ENCODE measurements at regions not wholly inside any gene's neighbourhood (a gene's known extent, or its start where the extent isn't known, plus 50 kb on each side); places are given as distances from the start of the nearest gene placed in this dataset.
"Not testable (repeated sequence)": the region's sequence is repeated elsewhere in the genome, so short reads cannot be mapped to it uniquely, and the experiment has no call there.

DNA sequence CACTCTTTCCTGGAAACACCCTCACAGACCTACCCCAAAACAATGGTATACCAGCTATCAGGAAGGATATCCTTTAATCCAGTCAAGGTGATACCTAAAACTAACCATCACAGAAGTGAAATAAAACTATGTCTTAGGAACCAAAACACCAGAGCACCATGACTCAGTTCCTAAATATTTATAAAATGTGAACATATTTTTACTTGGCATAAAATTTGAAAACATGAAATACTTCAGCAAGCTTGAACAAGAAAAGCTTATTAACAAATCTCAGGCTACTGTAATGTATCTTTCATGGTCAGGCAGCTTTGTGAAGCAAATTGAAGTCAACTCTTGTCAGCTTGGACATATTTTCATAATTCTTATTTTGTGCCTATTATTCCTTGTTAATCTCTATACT, 440.8 kb upstream of the CDH20 start:
- H3K36me3 Mint-ChIP-seq (ENCODE audit: low read depth) = no peaks in the 10 kb centered on the region
- H3K27me3 Mint-ChIP-seq = no peaks in the 10 kb centered on the region

DNA sequence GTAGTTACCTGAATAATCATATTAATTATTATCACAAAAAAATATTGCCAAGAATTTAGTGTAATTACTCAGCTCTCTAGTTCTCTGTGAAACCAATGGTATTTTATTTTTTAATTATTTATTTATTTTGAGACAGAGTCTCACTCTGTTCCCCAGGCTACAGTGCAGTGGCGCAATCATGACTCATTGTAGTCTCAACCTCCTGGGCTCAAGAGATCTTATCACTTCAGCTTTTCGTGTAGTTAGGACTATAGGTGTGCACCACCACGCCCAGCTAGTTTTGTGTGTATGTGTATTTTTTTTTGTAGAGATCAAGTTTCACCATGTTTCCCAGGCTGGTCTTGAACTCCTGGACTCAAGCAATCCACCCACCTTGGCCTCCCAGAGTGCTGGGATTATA, 440.4 kb upstream of the CDH20 start:
- no peak overlapping the region for H3K27ac Mint-ChIP-seq
- H3K4me1 Mint-ChIP-seq = no peaks in the 10 kb centered on the region
- no peaks in the 10 kb centered on the region for H3K36me3 Mint-ChIP-seq (ENCODE audit: low read depth)
- H3K27me3 Mint-ChIP-seq = no peaks in the 10 kb centered on the region
- H3K9me3 Mint-ChIP-seq = peaks cover 6% of the 10 kb centered on the region
- H3K4me3 Mint-ChIP-seq = no peak overlapping the region
- no peak for ATAC-seq (replicated peaks)

More for the DNA sequence above, 440.8 kb upstream of the CDH20 start:
- Mint-ChIP-seq H3K4me3 (no peak overlapping the region), H3K27ac (no peak overlapping the region), H3K4me1 (no peaks in the 10 kb centered on the region), H3K9me3 (peaks cover 8% of the 10 kb centered on the region)
- no peak for ATAC-seq (replicated peaks)

DNA sequence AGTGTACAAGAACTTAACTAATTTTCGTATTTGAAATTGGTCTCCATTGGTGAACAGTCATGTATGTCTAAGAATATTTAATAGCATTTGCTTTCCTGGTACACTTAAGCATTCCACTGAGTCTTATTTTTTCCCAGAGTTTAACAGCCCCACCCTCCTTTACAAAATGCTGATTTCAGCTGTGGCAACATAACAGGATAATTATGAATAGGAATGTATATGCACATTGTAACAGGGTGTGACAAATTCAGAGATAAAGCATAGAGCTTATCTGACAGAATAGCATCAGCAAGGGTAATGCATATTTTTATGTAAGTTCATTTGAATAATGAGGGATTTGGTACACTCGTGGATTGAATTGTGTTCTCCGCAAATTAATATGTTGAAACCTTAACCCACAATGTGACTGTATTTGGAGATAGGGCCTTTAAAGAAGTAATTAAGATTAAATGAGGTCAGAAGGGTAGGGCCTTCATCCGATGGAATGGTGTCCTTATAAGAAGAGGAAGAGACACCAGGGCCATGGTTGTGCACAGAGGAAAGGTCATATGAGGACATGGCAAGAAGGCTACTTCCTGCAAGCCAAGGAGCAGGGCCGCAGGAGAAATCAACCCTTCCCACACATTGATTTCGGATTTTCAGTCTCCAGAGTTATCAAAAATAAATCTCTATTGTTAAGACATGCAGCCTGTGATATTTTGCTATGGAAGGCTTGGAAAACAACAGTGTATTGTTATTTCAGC, 439.7 kb upstream of the CDH20 start:
- peaks cover 5% of the 10 kb centered on the region for H3K9me3 Mint-ChIP-seq
- no peak for ATAC-seq (replicated peaks)
- no peaks in the 10 kb centered on the region for H3K27me3 Mint-ChIP-seq
- no peak overlapping the region for H3K4me3 Mint-ChIP-seq
- H3K36me3 Mint-ChIP-seq (ENCODE audit: low read depth) = no peaks in the 10 kb centered on the region
- H3K4me1 Mint-ChIP-seq = no peaks in the 10 kb centered on the region
- H3K27ac Mint-ChIP-seq = no peak overlapping the region

DNA sequence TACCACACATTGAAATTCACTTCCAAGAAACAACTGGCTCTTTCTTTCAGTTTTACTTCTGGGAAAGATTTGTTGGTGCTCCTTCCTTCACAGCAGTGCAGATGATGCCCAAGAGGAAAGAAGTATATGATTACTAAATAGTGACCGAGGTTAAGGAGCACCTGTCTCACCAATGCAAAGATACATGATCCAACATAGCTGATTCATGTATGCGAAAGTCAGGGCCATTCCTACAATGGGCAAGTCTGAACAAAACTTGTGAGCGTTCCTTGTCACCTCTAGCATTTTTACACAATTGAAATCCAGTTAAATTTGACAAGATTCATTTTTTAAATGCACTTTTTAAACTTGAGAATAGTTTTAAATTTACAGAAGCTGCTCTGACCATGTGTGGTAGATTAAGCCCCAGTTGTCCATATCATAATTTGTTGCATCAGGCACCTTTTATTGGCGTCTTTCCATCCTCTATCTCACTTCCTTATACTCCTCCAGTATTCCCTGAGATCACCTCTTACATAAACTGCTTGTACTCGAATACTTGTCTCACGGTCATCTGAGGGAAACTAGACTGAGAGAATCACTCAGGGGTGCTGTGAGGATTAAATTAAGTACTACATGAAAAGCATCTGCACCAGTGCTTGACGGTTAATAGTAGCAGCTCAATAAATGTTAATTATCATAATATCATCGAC, 438.8 kb upstream of the CDH20 start:
- H3K27ac Mint-ChIP-seq = no peak overlapping the region
- no peaks in the 10 kb centered on the region for H3K4me1 Mint-ChIP-seq
- H3K9me3 Mint-ChIP-seq = peaks cover 5% of the 10 kb centered on the region
- H3K27me3 Mint-ChIP-seq = no peaks in the 10 kb centered on the region
- H3K36me3 Mint-ChIP-seq (ENCODE audit: low read depth) = no peaks in the 10 kb centered on the region
- H3K4me3 Mint-ChIP-seq = no peak overlapping the region
- ATAC-seq (replicated peaks) = no peak

DNA sequence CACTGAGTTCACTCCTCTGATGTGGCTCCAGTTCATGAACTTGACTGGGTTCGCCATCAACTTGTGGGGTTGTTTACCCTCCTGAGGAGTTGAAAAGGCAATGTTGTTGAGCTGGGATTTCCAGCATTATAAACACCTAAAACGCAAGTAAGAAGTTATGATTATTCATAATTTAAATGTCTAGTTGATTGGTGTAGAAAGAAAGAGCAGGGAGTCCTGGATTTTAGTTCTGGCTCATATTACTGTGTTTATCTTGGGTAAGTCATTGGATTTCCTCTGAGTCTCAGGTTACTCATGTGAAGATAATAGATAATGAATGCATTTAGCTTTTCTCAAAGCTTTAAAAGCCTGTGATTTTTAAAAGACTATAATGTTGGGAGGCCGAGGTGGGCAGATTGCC, 438.0 kb upstream of the CDH20 start:
- Mint-ChIP-seq H3K36me3 (ENCODE audit: low read depth) (no peaks in the 10 kb centered on the region), H3K27me3 (no peaks in the 10 kb centered on the region), H3K27ac (no peak overlapping the region), H3K4me1 (no peaks in the 10 kb centered on the region), H3K4me3 (no peak overlapping the region), H3K9me3 (peaks cover 5% of the 10 kb centered on the region)
- ATAC-seq (replicated peaks) = no peak

DNA sequence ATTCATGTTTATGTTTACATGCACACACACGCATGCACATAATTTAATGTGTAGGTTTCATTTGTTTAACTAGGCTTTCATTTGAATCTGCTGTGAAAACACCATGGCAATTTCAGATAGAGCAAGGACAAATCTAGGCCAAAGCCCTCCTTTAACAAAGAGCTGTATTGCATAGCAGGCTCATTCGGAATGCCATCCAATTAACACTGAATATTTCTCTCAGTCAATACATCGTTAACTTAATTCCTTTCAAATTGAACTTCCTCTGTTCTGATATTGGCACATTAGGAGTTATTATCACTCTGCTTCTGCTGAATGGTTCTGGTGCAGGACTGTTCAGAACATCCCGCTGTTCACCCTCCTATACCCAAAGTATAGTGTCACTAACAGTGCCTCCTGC, 435.1 kb upstream of the CDH20 start:
- H3K36me3 Mint-ChIP-seq (ENCODE audit: low read depth) = no peaks in the 10 kb centered on the region
- H3K4me1 Mint-ChIP-seq = no peaks in the 10 kb centered on the region
- no peak overlapping the region for H3K27ac Mint-ChIP-seq
- H3K27me3 Mint-ChIP-seq = no peaks in the 10 kb centered on the region
- peaks cover 5% of the 10 kb centered on the region for H3K9me3 Mint-ChIP-seq
- no peak overlapping the region for H3K4me3 Mint-ChIP-seq
- no peak for ATAC-seq (replicated peaks)

DNA sequence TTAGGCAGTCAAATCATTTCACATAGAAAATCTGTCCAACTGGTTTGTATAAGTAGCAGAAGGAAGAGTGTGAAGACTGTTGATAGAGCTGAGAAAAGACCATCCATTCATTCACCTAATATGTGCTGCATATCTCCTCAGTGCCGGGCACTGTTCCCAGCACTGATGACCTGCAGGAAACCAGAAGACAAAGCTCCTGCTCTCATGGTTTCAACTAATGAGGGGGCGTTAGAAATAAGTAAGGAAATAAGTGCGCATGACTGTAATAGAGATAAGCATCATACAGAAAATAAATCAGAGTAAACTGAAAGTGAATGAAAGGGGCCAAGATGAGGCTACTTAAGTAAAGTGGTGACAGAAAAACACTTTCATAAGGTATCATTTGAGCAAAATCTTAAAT, 427.5 kb upstream of the CDH20 start:
- H3K27me3 Mint-ChIP-seq = no peaks in the 10 kb centered on the region
- H3K36me3 Mint-ChIP-seq (ENCODE audit: low read depth) = no peaks in the 10 kb centered on the region
- ATAC-seq (replicated peaks) = no peak
- peaks cover 8% of the 10 kb centered on the region for H3K9me3 Mint-ChIP-seq
- no peaks in the 10 kb centered on the region for H3K4me1 Mint-ChIP-seq
- H3K27ac Mint-ChIP-seq = no peak overlapping the region
- H3K4me3 Mint-ChIP-seq = no peak overlapping the region

DNA sequence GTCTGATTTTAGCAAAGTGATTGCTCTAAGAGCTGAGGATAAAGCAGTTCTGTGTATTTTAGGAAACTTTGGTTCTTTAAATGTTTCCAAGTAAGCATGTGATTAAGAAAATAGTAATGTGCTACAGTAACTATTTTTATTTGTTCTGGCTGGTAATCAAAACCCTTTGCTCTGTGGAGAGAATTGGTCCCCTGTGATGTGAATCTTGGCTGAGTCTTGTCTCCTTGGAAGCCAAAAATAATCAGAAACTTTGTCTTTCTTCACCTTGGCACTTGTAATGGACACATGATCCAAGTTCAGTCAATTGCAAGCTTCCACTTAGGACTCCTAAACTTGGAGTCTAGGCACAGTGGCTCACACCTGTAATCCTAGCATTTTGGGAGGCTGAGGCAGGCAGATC, 422.7 kb upstream of the CDH20 start:
- no peak overlapping the region for H3K27ac Mint-ChIP-seq
- H3K36me3 Mint-ChIP-seq (ENCODE audit: low read depth) = no peaks in the 10 kb centered on the region
- H3K27me3 Mint-ChIP-seq = no peaks in the 10 kb centered on the region
- no peak for ATAC-seq (replicated peaks)
- H3K9me3 Mint-ChIP-seq = peaks cover 25% of the 10 kb centered on the region
- H3K4me1 Mint-ChIP-seq = no peaks in the 10 kb centered on the region
- no peak overlapping the region for H3K4me3 Mint-ChIP-seq

DNA sequence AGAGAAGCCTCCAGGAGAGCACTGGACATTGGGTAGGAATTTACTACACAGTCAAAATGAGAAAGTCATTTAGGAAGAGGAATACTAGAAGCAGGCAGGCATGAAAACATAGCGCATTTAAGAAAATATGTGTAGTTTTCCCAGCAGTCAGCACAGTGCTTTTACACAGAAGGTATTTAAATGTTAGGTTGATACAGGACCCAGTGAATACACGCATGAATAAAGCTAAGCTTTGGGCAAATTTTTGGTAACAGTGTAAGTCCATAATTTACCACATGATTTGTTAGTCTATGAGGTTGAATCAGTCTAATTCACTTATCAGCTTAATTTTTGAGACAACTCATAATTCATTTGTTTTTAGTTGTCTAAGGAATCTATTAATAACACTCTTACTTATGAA, 421.7 kb upstream of the CDH20 start:
- no peaks in the 10 kb centered on the region for H3K4me1 Mint-ChIP-seq
- H3K36me3 Mint-ChIP-seq (ENCODE audit: low read depth) = no peaks in the 10 kb centered on the region
- no peak overlapping the region for H3K27ac Mint-ChIP-seq
- H3K27me3 Mint-ChIP-seq = no peaks in the 10 kb centered on the region
- H3K4me3 Mint-ChIP-seq = no peak overlapping the region
- H3K9me3 Mint-ChIP-seq = peaks cover 22% of the 10 kb centered on the region
- no peak for ATAC-seq (replicated peaks)

DNA sequence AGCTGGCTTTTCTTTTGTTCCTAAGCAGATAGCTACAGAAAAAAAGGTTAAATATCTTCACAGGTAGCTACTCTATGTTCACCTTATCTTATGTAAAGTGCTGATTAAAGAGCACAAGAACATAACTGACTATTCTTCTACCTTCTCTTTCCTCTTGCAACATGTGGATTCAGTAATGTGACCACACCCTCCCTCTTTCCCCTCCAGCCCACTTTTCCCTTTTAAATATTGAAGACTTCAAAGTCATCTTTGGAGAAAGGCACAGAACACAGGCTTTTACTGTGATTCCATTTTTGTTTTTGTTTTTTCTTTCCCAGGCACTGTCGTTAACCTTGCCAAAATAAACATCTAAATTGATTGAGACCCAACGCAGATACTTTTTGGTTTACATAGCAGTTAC, 418.1 kb upstream of the CDH20 start:
- no peaks in the 10 kb centered on the region for H3K27me3 Mint-ChIP-seq
- no peak for ATAC-seq (replicated peaks)
- H3K4me3 Mint-ChIP-seq = no peak overlapping the region
- peaks cover 17% of the 10 kb centered on the region for H3K9me3 Mint-ChIP-seq
- no peaks in the 10 kb centered on the region for H3K4me1 Mint-ChIP-seq
- H3K36me3 Mint-ChIP-seq (ENCODE audit: low read depth) = no peaks in the 10 kb centered on the region
- H3K27ac Mint-ChIP-seq = no peak overlapping the region

DNA sequence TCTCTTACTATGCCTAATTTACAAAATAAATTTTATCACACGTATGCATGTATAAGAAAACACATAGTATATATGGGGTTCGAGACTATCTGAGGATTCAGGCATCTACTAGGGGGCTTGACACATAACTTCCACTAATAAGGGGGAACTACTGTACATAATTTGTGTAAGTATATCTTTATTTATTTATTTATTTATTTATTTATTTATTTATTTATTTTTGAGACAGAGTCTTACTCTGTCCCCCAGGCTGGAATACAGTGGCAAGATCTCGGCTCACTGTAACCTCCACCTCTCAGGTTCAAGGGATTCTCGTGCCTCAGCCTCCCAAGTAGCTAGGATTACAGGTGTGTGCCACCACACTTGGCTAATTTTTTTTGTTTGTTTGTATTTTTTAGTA, 414.4 kb upstream of the CDH20 start:
- H3K27me3 Mint-ChIP-seq; H3K27ac Mint-ChIP-seq; H3K36me3 Mint-ChIP-seq (ENCODE audit: low read depth); ATAC-seq (replicated peaks); H3K4me3 Mint-ChIP-seq; H3K9me3 Mint-ChIP-seq; H3K4me1 Mint-ChIP-seq: not testable (repeated sequence)

DNA sequence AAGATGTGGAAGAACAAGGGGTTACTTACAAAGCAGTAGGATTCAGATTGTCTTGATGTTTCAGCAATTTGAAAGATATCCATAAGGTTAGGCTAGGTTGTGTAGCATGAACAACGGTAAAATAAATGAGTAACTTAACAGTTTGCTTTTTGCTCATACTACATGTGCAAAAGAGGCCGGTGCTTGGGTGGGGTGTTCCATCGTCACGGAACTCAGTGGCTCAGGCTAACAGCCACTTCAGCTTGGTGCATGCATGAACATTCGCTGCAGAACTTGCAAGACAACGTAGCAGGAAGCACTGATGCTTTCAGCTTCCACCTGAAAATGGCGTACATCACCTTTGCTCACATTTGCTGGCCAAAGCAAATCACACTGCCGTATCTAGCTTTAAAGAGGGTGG, 407.3 kb upstream of the CDH20 start:
- Mint-ChIP-seq H3K9me3 (peaks cover 16% of the 10 kb centered on the region), H3K36me3 (ENCODE audit: low read depth) (no peaks in the 10 kb centered on the region), H3K4me3 (no peak overlapping the region), H3K27me3 (no peaks in the 10 kb centered on the region), H3K4me1 (no peaks in the 10 kb centered on the region), H3K27ac (no peak overlapping the region)
- ATAC-seq (replicated peaks) = no peak

DNA sequence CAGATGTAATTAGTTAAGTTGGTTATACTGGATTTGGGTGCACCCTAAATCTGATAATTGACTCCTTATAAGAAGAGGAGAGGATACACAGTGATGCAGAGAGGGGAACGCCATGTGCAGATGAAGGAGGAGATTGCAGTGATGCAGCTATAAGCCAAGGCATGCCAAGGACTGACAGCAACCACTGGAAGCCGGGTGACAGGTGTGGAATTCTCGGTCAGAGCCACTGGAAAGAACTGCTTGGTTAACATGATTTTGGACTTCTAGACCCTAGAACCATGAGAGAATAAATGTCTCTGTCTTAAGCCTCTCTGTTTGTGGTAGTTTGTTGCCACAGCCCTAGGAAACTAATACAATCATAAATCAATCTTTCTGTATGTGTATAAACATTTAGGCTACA, 403.3 kb upstream of the CDH20 start:
- no peak overlapping the region for H3K27ac Mint-ChIP-seq
- H3K4me1 Mint-ChIP-seq = no peaks in the 10 kb centered on the region
- no peak overlapping the region for H3K4me3 Mint-ChIP-seq
- H3K9me3 Mint-ChIP-seq = peaks cover 22% of the 10 kb centered on the region
- H3K36me3 Mint-ChIP-seq (ENCODE audit: low read depth) = no peaks in the 10 kb centered on the region
- no peak for ATAC-seq (replicated peaks)
- H3K27me3 Mint-ChIP-seq = no peaks in the 10 kb centered on the region

DNA sequence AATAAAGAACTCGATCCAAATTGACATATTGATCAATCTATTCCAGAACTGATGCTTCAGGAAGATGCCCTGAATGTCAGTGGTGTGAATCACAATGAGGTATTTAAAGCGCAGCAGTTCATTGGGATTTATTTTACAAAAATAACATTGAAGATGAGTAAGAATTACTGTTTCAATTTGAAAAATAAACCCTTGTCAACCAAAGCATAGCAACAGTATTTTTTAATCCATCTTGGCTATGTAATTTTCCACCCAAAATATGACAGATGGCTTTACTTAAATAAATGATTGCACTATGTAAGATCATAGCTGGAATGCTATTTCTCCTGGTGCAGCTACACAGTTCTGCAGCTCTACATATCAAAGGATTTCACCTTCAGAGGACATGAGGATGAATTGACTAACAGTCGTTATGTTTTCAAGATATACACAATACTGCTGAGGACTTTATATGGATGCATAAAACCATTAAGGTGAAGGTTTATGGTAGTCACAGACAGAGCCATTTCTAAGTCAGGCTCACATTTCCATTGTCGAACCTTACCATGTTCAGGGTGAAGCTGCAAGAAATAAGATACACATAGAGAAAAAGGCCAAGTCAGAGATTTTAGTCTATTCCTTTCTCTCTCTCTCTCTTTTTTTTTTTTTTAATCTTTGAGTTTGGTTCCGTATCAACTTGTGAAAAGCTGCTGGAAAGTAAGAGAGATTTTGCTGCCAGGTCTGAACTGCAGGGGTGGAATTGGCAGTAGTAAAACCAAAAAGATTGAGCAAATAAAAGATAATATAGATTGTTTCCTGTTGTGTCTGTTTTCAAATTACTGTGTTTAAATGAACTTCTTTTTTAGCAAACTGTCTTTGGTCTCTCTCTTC, 398.0 kb upstream of the CDH20 start:
- H3K27ac Mint-ChIP-seq = no peak overlapping the region
- no peaks in the 10 kb centered on the region for H3K27me3 Mint-ChIP-seq
- no peaks in the 10 kb centered on the region for H3K4me1 Mint-ChIP-seq
- H3K4me3 Mint-ChIP-seq = no peak overlapping the region
- peaks cover 13% of the 10 kb centered on the region for H3K9me3 Mint-ChIP-seq
- no peaks in the 10 kb centered on the region for H3K36me3 Mint-ChIP-seq (ENCODE audit: low read depth)
- no peak for ATAC-seq (replicated peaks)

DNA sequence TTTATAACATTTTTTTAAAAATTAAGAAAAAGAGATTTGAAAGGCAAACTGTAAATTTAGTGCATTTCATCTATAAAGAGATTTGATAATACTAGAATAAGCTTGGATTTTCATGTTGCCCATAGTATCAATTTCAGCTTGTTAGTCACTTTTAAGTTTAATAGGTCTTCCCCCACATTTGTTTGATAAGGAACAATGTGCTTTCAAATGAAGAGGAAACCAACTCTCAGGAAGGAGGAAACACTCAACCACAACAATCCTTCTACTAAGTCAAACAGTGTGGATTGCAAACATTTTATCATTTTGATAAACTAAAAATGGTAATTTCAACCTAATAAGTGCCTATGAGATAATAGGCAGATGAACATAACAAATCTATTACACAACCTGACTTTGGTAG, 397.1 kb upstream of the CDH20 start:
- H3K4me1 Mint-ChIP-seq = no peaks in the 10 kb centered on the region
- no peak overlapping the region for H3K4me3 Mint-ChIP-seq
- no peaks in the 10 kb centered on the region for H3K27me3 Mint-ChIP-seq
- no peak for ATAC-seq (replicated peaks)
- no peaks in the 10 kb centered on the region for H3K36me3 Mint-ChIP-seq (ENCODE audit: low read depth)
- H3K27ac Mint-ChIP-seq = no peak overlapping the region
- peaks cover 13% of the 10 kb centered on the region for H3K9me3 Mint-ChIP-seq
